ENCODE measurements at regions not wholly inside any gene's neighbourhood (a gene's known extent, or its start where the extent isn't known, plus 50 kb on each side); places are given as distances from the start of the nearest gene placed in this dataset.

- H3K56ac ChIP-seq (replicated peaks; ENCODE audit: insufficient read length, low read depth, low read length) = no peak overlapping the region
- no peak overlapping the region for H3K23ac ChIP-seq (ENCODE audit: insufficient read length)
- DNase-seq (ENCODE audit: low read depth in 1 of 2, low spot score in 2 of 2) (peak in 1 of 2 experiments; percentile 29), FAIRE-seq (no peak)
- H4K8ac ChIP-seq (ENCODE audit: extremely low read depth, insufficient read depth, low read length) = no peak overlapping the region
- H2AK5ac ChIP-seq (ENCODE audit: low read depth, low read length) = no peak overlapping the region
- H2BK12ac ChIP-seq (ENCODE audit: low read depth, low read length) = no peak overlapping the region
- H3K14ac ChIP-seq (ENCODE audit: insufficient read length) = no peak overlapping the region
- no peak overlapping the region for H2BK5ac ChIP-seq (ENCODE audit: low read depth, low read length)
- no peak overlapping the region for H3K9ac ChIP-seq (replicated peaks in 1 of 4; ENCODE audit: extremely low read depth in 1 of 4, low read depth in 3 of 4, low read length in 3 of 4)
- H3K4ac ChIP-seq (replicated peaks; ENCODE audit: insufficient read length, low read depth, low read length) = no peak overlapping the region
- no peak overlapping the region for H2BK20ac ChIP-seq (ENCODE audit: low read length)
- no peaks in the 10 kb centered on the region for H3K27me3 ChIP-seq (replicated peaks in 1 of 4; ENCODE audit: control insufficient read depth in 3 of 4, extremely low read depth in 1 of 4, insufficient read depth in 3 of 4, low read length in 3 of 4)
- no peak overlapping the region for H3K27ac ChIP-seq (ENCODE audit: low read depth, low read length)
- H3K4me3 ChIP-seq (ENCODE audit: extremely low read depth in 1 of 4, insufficient read depth in 2 of 4, low read depth in 3 of 4, low read length in 4 of 4) = no peak overlapping the region
- H2BK15ac ChIP-seq (ENCODE audit: low read length) = no peak overlapping the region
- H3K23me2 ChIP-seq (ENCODE audit: low read depth, low read length) = no peaks in the 10 kb centered on the region
- ChIA-PET CTCF (ENCODE audit: partially characterized antibody) (interaction anchor here (1.2 kb wide), 2 partner anchors 142 to 166 kb away, joined by 3 to 4 read pairs; no protein-coding TSS in a partner anchor), POLR2A (ENCODE audit: partially characterized antibody) (interaction anchor here (1.0 kb wide), 1 partner anchor 101 kb away, joined by 3 read pairs; no protein-coding TSS in a partner anchor)
- no peaks in the 10 kb centered on the region for H4K20me1 ChIP-seq (replicated peaks in 1 of 2; ENCODE audit: control insufficient read depth in 1 of 2, insufficient read depth in 2 of 2, low read length in 2 of 2)
- no peaks in the 10 kb centered on the region for H3K79me1 ChIP-seq (ENCODE audit: low read depth, low read length)
- H3K79me2 ChIP-seq (ENCODE audit: control insufficient read depth in 1 of 2, insufficient read depth in 2 of 2, low read length in 2 of 2) = no peaks in the 10 kb centered on the region
- H4K91ac ChIP-seq (replicated peaks; ENCODE audit: insufficient read length, low read length) = peak overlapping the region; percentile 11
- H2AFZ ChIP-seq (ENCODE audit: low read length) = 0 out of 2 replicates have a peak overlapping the region, but pooled peaks have one; percentile 26
- no peaks in the 10 kb centered on the region for H3K36me3 ChIP-seq (ENCODE audit: control insufficient read depth in 2 of 4, insufficient read depth in 4 of 4, low read length in 3 of 4)
- 91% methylated on average over 10 of the region's 10 CpGs; no CpG with 5 or more reads in 1 of the 2 experiments for WGBS, 2 experiments (ENCODE audit: extremely low coverage in 1 of 2, insufficient coverage in 1 of 2, insufficient read length in 1 of 2, insufficient replicate concordance in 2 of 2, low coverage in 1 of 2, low lambda C conversion rate in 2 of 2, missing lambda C conversion rate in 1 of 2)
- no peak overlapping the region for H3K18ac ChIP-seq (ENCODE audit: extremely low read depth, low read length)
- H3K4me2 ChIP-seq (ENCODE audit: insufficient read depth in 1 of 2, low read depth in 2 of 2, low read length in 2 of 2) = no peak overlapping the region
- peaks cover 0 to 3% (median under 1%) of the 10 kb centered on the region in 4 experiments; a peak in 5 of 7 replicates for H3K4me1 ChIP-seq (replicated peaks in 1 of 4; ENCODE audit: control insufficient read depth in 3 of 4, insufficient read depth in 4 of 4, low read length in 3 of 4)
- no peak overlapping the region for H4K5ac ChIP-seq (ENCODE audit: insufficient read length, low read depth, low read length)
- H2BK120ac ChIP-seq (replicated peaks; ENCODE audit: low read depth, low read length) = no peak overlapping the region
- no peaks in the 10 kb centered on the region for H3K9me3 ChIP-seq (ENCODE audit: insufficient read depth in 2 of 2, low read depth in 1 of 2, low read length in 1 of 2)
- no peak for TF ChIP-seq ATF3 (IDR thresholded peaks at IDR 0.05; ENCODE audit: insufficient read depth, low read depth, low read length)
- TF ChIP-seq, protein P1, sequence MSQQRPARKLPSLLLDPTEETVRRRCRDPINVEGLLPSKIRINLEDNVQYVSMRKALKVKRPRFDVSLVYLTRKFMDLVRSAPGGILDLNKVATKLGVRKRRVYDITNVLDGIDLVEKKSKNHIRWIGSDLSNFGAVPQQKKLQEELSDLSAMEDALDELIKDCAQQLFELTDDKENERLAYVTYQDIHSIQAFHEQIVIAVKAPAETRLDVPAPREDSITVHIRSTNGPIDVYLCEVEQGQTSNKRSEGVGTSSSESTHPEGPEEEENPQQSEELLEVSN (IDR thresholded peaks at IDR 0.05) = no peak
- TF ChIP-seq RFX5 (IDR thresholded peaks at IDR 0.05; ENCODE audit: borderline replicate concordance, low read depth, low read length) = no peak
- no peak for TF ChIP-seq EP300 (IDR thresholded peaks at IDR 0.05; ENCODE audit: borderline replicate concordance in 1 of 2, low read depth in 2 of 2, low read length in 2 of 2)
Observed at GRCh38 chr15:31271224-31271635, 55.4 kb upstream of the KLF13 start.
